Occipital lobe (tissue), 1 donor: ENCODE measurements at regions not wholly inside any gene's neighbourhood (a gene's known extent, or its start where the extent isn't known, plus 50 kb on each side); places are given as distances from the start of the nearest gene placed in this dataset.
"Not testable (repeated sequence)": the region's sequence is repeated elsewhere in the genome, so short reads cannot be mapped to it uniquely, and the experiment has no call there.

Experiments used
- DNase-seq: peaks from one replicate; lab custom pipeline; 2025; lab: John Stamatoyannopoulos, UW

DNA sequence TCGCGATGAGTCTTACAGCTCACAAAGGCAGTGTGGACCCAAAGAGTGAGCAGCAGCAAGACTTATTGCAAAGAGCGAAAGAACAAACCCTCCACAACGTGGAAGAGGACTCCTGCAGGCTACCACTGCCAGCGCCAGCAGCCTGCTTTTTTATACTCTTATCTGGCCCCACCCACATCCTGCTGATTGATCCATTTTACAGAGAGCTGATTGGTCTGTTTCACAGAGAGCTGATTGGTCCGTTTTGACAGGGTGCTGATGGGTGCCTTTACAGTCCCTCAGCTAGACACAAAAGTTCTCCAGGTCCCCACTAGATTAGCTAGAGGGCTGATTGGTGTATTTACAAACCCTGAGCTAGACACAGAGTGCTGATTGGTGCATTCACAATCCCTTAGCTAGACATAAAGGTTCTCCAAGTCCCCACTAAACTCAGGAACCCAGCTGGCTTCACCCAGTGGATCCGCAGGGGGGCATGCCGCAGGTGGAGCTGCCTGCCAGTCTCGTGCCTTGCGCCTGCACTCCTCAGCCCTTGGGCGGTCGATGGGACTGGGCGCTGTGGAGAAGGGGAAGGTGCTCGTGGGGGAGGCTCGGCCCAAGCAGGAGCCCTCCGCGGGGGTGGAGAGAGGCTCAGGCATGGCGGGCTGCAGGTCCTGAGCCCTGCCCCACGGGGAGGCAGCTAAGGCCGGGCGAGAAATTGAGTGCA, 75.7 kb downstream of the QDPR start:
- not testable (repeated sequence) for DNase-seq

- DNase-seq, result no peak
Observed at GRCh38 chr4:17433827-17434226, 78.1 kb downstream of the QDPR start.

GRCh38 chr4:17427991-17428390, 83.9 kb downstream of the QDPR start:
- no peak for DNase-seq

- no peak for DNase-seq
Observed at GRCh38 chr4:17426222-17426621, 85.7 kb downstream of the QDPR start.

DNA sequence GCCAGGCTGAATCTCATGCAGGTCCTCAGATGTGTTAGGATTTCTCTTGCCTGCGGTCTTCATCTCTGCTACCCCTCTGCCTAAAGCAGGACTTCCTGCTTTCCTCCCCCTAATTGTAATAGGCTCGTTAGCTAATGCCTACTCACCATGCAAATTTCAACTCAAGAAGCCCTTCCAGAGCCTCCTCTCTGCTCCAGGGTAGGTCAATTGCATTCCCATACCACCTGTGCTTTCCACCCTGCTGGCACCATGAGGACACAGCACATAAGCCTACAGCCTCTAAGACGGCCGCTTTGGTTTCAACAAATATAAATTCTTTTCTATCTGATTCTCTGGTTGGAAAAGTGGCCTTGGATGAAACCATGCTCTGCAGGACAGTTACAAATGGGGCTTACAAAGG, 93.9 kb downstream of the QDPR start:
- no peak for DNase-seq

GRCh38 chr4:17414392-17414791, 97.5 kb downstream of the QDPR start:
- DNase-seq, result no peak

DNA sequence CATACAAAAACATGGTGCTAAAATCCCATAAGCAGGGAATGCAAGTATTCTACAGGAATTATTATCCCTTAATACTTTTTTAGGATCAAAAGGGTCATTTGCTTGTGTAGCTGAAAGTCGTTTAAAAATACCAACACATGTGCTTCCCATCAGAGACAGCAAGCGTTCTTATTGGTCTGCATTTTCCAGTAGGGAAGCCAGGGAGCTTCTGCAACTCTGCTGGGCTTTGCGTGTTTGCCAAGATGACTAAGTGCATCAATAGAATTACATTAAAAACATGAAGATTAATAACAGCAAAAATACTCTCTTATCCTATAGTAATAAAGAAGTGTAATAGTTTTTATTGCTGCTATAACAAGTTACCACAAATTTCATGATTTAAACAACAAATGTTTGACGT, 111.2 kb downstream of the QDPR start:
- no peak for DNase-seq

DNA sequence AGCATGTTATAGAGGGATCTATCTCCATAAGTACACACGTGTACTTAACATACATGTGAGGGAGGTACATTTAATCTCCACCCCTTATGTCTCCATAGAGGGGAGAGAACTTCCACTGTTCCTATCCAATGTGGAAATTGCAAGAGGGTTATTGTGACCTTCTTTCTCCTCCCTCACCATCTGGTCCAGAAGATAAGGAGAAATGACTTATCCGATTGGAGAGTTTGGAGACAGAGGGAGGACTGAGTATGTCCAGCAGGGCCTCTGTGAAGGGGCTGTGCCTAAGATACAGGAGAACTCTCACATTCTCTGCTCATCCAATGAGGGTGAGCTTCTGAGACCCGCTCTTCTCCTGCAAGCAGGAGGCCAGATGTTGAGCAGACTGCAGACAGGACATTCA, 113.1 kb downstream of the QDPR start:
- DNase-seq, result no peak

DNA sequence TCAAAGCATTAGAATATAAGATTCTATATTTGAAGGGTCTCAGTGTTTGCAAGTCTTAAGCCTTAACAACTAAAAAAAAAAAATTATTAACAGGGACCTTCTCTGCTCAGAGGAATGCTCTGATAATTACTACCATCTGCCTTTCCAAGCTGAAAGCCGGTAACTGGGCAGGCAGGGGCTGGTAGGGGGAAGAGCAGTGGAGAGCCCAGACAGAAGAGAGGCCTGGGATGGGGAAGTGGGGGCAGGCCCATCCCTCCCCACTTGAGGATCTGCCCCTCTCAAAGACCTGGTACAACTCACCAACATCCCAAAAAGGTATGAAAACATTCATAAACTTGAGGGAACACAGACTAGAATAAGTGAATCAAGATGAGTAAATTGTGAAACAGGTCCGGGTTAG, 113.9 kb downstream of the QDPR start:
- no peak for DNase-seq

DNA sequence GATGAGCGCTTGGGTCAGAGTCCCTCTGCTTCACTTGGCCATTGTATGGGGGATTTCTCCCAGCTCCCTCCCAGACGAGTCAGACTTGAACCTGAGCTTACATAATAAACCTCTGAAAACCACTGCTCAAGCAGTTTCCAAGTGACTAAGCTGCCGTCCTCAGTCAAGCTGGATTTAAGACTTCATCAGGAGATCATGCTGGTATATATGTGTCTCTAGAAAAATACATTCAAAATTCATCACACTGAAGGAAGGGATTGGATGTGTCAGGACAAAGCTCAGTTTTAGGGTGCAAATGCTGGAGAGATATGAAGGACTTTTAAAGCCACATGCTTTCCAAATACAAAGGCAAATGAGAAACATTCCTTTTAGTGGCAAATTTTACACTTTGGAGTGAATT, 114.3 kb downstream of the QDPR start:
- DNase-seq, result no peak

DNA sequence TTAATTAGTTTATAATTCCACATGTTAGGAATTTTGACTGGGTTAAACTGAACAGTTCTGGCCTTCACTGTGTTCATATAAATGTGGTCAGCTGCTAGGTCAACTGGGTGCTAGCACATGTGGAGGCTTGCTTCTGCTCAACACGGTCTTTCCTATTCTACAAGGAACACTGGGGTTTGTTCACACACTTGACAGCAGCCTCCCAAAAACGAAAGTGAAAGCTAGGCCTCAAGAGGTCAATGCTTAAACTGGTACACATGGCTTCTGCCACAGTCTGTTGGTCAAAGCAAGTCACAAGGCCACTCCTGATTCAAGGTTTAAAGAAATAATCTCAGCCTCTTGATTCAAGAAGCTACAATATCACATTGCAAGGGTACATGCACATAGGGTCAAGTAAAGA, 126.5 kb downstream of the QDPR start:
- DNase-seq, result peak; percentile 2

DNA sequence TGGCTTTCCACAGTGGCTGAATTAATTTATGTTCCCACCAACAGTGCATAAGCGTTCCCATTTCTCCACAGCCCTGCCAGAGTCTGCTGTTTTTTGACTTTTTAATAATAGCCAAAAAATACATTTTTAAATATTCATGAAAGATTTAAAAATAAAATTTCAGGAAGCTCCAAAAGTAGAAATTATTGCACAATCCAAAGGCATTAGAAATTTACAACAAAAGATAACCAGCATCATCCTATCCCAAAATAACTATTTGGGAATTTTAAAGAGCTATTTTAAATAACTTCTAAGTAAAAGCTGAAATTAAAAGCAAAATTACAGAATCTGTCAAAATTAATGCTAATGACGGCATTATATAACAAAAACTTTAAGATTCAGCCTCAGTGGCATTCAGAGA, 131.5 kb downstream of the QDPR start:
- no peak for DNase-seq

GRCh38 chr4:17376205-17376604, 135.7 kb downstream of the QDPR start:
- no peak for DNase-seq

DNA sequence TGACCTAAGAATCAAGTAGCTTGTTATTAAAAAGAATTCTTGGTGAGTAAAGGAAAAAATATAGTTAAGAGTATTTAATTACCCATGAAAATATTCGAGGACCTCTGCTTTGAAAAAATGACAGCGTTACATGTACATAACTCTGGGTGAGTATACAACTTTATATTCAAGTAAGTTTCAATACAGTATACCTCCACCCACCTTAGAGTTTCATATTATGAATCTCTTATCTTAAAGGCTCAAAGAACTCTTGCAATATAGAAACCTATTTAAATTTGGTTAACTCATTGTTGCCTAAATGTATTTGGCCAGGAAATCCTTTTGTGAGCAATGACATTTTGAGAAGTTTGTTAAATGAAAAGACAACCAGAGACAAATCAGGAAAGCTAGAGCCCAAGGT, 138.2 kb downstream of the QDPR start:
- DNase-seq, result no peak

- DNase-seq, result no peak
Observed at GRCh38 chr4:17370818-17371217, 141.1 kb downstream of the QDPR start.

- no peak for DNase-seq
Observed at GRCh38 chr4:17368408-17368807, 143.5 kb downstream of the QDPR start.

- DNase-seq, result no peak
Observed at GRCh38 chr4:17367201-17367600, 144.7 kb downstream of the QDPR start.

GRCh38 chr4:17366496-17366895, 145.4 kb downstream of the QDPR start:
- DNase-seq, result no peak

DNA sequence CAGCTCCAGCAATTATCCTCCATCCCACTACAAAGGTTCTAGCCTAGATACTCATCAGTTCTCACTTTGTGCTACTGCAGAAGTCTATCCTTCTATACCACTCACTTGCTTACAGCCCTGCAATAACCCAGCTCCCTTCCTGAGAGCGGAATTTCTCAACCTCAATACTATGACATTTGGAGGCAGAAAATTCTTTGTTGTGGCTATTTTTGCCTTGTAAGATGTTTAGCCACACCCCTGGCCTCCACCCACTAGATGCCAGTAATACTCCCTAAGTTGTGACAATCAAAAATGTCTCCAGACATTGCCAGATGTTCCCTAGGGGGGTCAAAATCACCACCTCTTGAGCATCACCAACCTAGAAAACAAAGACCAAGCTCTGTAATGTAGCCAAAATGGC, 149.5 kb downstream of the QDPR start:
- DNase-seq, result no peak

GRCh38 chr4:17358241-17358640, 153.6 kb downstream of the QDPR start:
- no peak for DNase-seq

- DNase-seq, result peak; percentile 17
Observed at GRCh38 chr4:17356926-17357325, 155.0 kb downstream of the QDPR start.

GRCh38 chr4:17352357-17352756, 159.5 kb downstream of the QDPR start:
- no peak for DNase-seq

DNA sequence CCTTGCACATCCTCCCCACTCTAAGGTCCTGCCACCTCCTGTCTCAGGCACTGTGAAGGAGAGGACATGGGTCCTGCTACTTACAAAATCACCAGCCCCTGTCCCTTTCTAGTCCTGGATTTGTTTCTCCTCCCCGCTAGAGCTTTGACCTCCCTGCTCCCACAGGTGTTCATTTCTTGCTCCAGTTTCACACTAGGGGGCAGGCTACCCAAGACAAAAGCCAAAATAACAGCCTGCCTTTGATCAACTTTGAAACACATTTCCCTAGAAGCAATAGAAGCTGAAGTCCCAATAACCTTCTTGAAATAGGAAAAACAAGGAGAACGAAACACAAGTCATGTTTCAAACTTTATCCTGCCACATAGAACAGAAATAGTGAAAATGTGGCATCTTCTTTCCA, 164.4 kb downstream of the QDPR start:
- no peak for DNase-seq

DNA sequence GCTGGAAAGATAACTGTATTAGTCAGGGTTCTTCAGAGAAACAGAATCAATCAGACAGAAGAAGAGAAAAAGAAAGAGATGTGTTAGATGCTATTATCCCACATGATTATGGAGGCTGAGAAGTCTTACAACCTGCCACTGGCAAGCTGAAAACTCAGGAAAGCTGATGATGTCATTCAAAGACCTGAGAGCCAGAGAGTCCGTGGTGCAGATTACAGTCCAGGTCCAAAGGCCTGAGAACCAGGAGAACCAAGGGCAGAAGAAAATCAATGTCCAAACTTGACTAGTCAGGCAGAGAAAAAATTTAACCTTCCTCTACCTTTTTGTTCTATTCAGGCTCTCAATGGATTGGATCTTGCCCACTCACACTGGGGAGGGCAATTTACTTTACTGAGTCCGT, 172.5 kb downstream of the QDPR start:
- no peak for DNase-seq
